A549 (cell line): ENCODE measurements at regions not wholly inside any gene's neighbourhood (a gene's known extent, or its start where the extent isn't known, plus 50 kb on each side); places are given as distances from the start of the nearest gene placed in this dataset.

ENCODE experiments used
- ATAC-seq, 2 experiments: fragments of 200-7000 bp in 1 of 2; fragments of >200 bp in 1 of 2; cut with Nextera tagmentation in 1 of 2; cut with Tn5 transposase in 1 of 2; 3 replicates each; pipeline versions ENCODE4 v1.8.0 to v1.9.1; 2018 to 2020; ENCODE audit warnings: mild to moderate bottlenecking in 1 of 2, moderate library complexity in 1 of 2
- CTCF ChIA-PET: fragments of 300-600 bp; sonication (Branson Sonifier 250); formaldehyde crosslinking; extraction: SDS; loops from one replicate; lab custom pipeline; 2021; ENCODE audit warnings: antibody characterized with exemption, inconsistent platforms; lab: Yijun Ruan, JAX
- POLR2A ChIA-PET: fragments of 350-600 bp; formaldehyde crosslinking; extraction: SDS; loops from one replicate; lab custom pipeline; 2021; ENCODE audit warnings: antibody characterized with exemption, inconsistent platforms; lab: Yijun Ruan, JAX
- DNase-seq, 2 experiments: peaks; one replicate each; pipeline versions ENCODE4 v3.0.0 to v3.0.0-alpha.2; 2011 to 2016; ENCODE audit warnings: low read depth in 1 of 2, low spot score in 1 of 2
- FAIRE-seq: peaks from 2 replicates; lab custom pipeline; 2011; peaks lifted over from hg19 to GRCh38; lab: Jason Lieb, UNC
- H3K27ac ChIP-seq, 2 experiments: fragments of >200 bp; sonication (Bioruptor Twin); formaldehyde crosslinking; 3 replicates each; pipeline ENCODE4 v1.5.1; 2016 to 2017
- H3K4me1 ChIP-seq: fragments of >200 bp; sonication (Bioruptor Twin); formaldehyde crosslinking; 3 replicates; pipeline ENCODE4 v1.6.1; 2016
- H3K4me2 ChIP-seq: fragments of >200 bp; sonication (Bioruptor Twin); formaldehyde crosslinking; 3 replicates; pipeline ENCODE4 v1.6.1; 2016
- H3K4me3 ChIP-seq: fragments of >200 bp; sonication (Bioruptor Twin); formaldehyde crosslinking; 3 replicates; pipeline ENCODE4 v1.5.1; 2016
- H3K9me3 ChIP-seq: fragments of >200 bp; sonication (Bioruptor Twin); formaldehyde crosslinking; 3 replicates; pipeline ENCODE4 v1.6.1; 2016
- ATOH8 ChIP-seq: fragments of 250-450 bp; sonication (Bioruptor Pico); IDR thresholded peaks from 2 replicates; pipeline ENCODE4 v1.5.0; 2020; ENCODE audit warnings: low read depth, mild to moderate bottlenecking, moderate library complexity
- BHLHE40 ChIP-seq: IDR thresholded peaks from 2 replicates; pipeline ENCODE4 v1.6.1; 2012; ENCODE audit warnings: low read depth, low read length, inconsistent platforms
- CBX2 ChIP-seq: fragments of 200-600 bp; sonication (generic); IDR thresholded peaks from 2 replicates; pipeline ENCODE4 v1.6.1; 2016; ENCODE audit warnings: low read depth, mild to moderate bottlenecking, borderline replicate concordance
- CEBPB ChIP-seq, 2 experiments: fragments of >200 bp in 1 of 2; sonication (Bioruptor Twin) in 1 of 2; formaldehyde crosslinking in 1 of 2; IDR thresholded peaks; 2 replicates each; pipeline ENCODE4 v1.6.1; 2012 to 2016
- CHD2 ChIP-seq: fragments of 150-350 bp; IDR thresholded peaks from 2 replicates; pipeline ENCODE4 v1.6.1; 2014; ENCODE audit warnings: low read length; ENCODE audit not compliant: partially characterized antibody
- CHD4 ChIP-seq: fragments of 200-600 bp; sonication (generic); IDR thresholded peaks from 2 replicates; pipeline ENCODE4 v1.6.1; 2016; ENCODE audit warnings: antibody characterized with exemption, mild to moderate bottlenecking, borderline replicate concordance
- E2F6 ChIP-seq: IDR thresholded peaks from 2 replicates; pipeline ENCODE4 v1.6.1; 2012; ENCODE audit warnings: low read depth, borderline replicate concordance
- EHMT2 ChIP-seq: fragments of 200-600 bp; sonication (generic); IDR thresholded peaks from 2 replicates; pipeline ENCODE4 v1.6.1; 2016; ENCODE audit warnings: antibody characterized with exemption, low read depth, mild to moderate bottlenecking, moderate library complexity
- ESRRA ChIP-seq: fragments of 150-350 bp; IDR thresholded peaks from 2 replicates; pipeline ENCODE4 v1.6.1; 2014; ENCODE audit warnings: mild to moderate bottlenecking, low read length, borderline replicate concordance
- FOSL2 ChIP-seq, 2 experiments: fragments of 450-650 bp in 1 of 2; fragments of >200 bp in 1 of 2; sonication (Bioruptor Twin) in 1 of 2; formaldehyde crosslinking; IDR thresholded peaks; 2 replicates each; pipeline versions ENCODE4 v1.5.0 to v1.6.1; 2016 to 2020; ENCODE audit warnings: mild to moderate bottlenecking in 1 of 2, moderate library complexity in 1 of 2
- GATA3 ChIP-seq: IDR thresholded peaks from 2 replicates; pipeline ENCODE4 v1.6.1; 2012; ENCODE audit warnings: borderline replicate concordance
- HDAC2 ChIP-seq: fragments of 200-600 bp; sonication (generic); IDR thresholded peaks from 2 replicates; pipeline ENCODE4 v1.6.1; 2016
- HEYL ChIP-seq: fragments of 250-450 bp; sonication (Bioruptor Pico); IDR thresholded peaks from 2 replicates; pipeline ENCODE4 v1.8.0; 2021; ENCODE audit warnings: mild to moderate bottlenecking, moderate library complexity
- HOXA7 ChIP-seq: fragments of 250-450 bp; sonication (Bioruptor Pico); IDR thresholded peaks from 2 replicates; pipeline ENCODE4 v1.5.0; 2020; ENCODE audit warnings: mild to moderate bottlenecking, moderate library complexity
- HOXB13 ChIP-seq: fragments of 250-450 bp; sonication (Bioruptor Pico); IDR thresholded peaks from 2 replicates; pipeline ENCODE4 v1.5.0; 2020; ENCODE audit warnings: low read depth, mild to moderate bottlenecking, moderate library complexity
- JUN ChIP-seq, 2 experiments: fragments of >200 bp; sonication (Bioruptor Twin); formaldehyde crosslinking; IDR thresholded peaks; 2 replicates in 1 of 2; 3 replicates in 1 of 2; pipeline ENCODE4 v1.6.1; 2016 to 2017
- KDM5A ChIP-seq: fragments of 200-600 bp; sonication (generic); IDR thresholded peaks from 2 replicates; pipeline ENCODE4 v1.6.1; 2016; ENCODE audit warnings: antibody characterized with exemption, mild to moderate bottlenecking
- MAFK ChIP-seq: fragments of 450-650 bp; IDR thresholded peaks from 2 replicates; pipeline ENCODE4 v1.6.1; 2014; ENCODE audit not compliant: partially characterized antibody
- MYC ChIP-seq: IDR thresholded peaks from 2 replicates; pipeline ENCODE4 v1.6.1; 2012; ENCODE audit warnings: mild to moderate bottlenecking, inconsistent platforms, low read length, improper control_type of control experiment, borderline replicate concordance
- NR3C1 ChIP-seq: fragments of >200 bp; sonication (Bioruptor Twin); formaldehyde crosslinking; IDR thresholded peaks from 3 replicates; pipeline ENCODE4 v1.6.1; 2017
- PHF8 ChIP-seq: fragments of 200-600 bp; sonication (generic); IDR thresholded peaks from 2 replicates; pipeline ENCODE4 v1.6.1; 2016; ENCODE audit warnings: low read depth, mild to moderate bottlenecking, antibody characterized with exemption, moderate library complexity, borderline replicate concordance
- RAD21 ChIP-seq, 2 experiments: fragments of >200 bp in 1 of 2; sonication (Bioruptor Twin) in 1 of 2; formaldehyde crosslinking in 1 of 2; IDR thresholded peaks in 1 of 2; conservative IDR thresholded peaks in 1 of 2; 2 replicates in 1 of 2; 3 replicates in 1 of 2; pipeline ENCODE4 v1.6.1; 2012 to 2018; ENCODE audit warnings: inconsistent platforms in 1 of 2
- RCOR1 ChIP-seq: fragments of 150-350 bp; IDR thresholded peaks from 2 replicates; pipeline ENCODE4 v1.6.1; 2014; ENCODE audit warnings: antibody characterized with exemption, low read length, low read depth
- SREBF2 ChIP-seq: fragments of 450-650 bp; IDR thresholded peaks from 2 replicates; pipeline ENCODE4 v1.6.1; 2014; ENCODE audit warnings: mild to moderate bottlenecking, moderate library complexity
- TFCP2L1 ChIP-seq: fragments of 250-450 bp; sonication (Bioruptor Pico); IDR thresholded peaks from 2 replicates; pipeline ENCODE4 v1.5.0; 2021; ENCODE audit warnings: mild to moderate bottlenecking
- ZC3H11A ChIP-seq: fragments of 450-650 bp; IDR thresholded peaks from 2 replicates; pipeline ENCODE4 v1.6.1; 2014; ENCODE audit warnings: antibody characterized with exemption, mild to moderate bottlenecking
- ZNF302 ChIP-seq: fragments of 250-450 bp; sonication (Bioruptor Pico); IDR thresholded peaks from 2 replicates; pipeline ENCODE4 v1.9.0; 2021; ENCODE audit warnings: inconsistent platforms, mild to moderate bottlenecking, moderate library complexity
- WGBS: methylation state at CpG from one replicate; pipeline ENCODE4 v1.1.6; 2017; ENCODE audit errors: missing lambda C conversion rate; 5-methylcytosine and 5-hydroxymethylcytosine counted together
- TF ChIP-seq, protein P1 (sequence below): fragments of >200 bp; sonication (Bioruptor Twin); formaldehyde crosslinking; IDR thresholded peaks from 3 replicates; pipeline ENCODE4 v1.6.1; 2016

DNA sequence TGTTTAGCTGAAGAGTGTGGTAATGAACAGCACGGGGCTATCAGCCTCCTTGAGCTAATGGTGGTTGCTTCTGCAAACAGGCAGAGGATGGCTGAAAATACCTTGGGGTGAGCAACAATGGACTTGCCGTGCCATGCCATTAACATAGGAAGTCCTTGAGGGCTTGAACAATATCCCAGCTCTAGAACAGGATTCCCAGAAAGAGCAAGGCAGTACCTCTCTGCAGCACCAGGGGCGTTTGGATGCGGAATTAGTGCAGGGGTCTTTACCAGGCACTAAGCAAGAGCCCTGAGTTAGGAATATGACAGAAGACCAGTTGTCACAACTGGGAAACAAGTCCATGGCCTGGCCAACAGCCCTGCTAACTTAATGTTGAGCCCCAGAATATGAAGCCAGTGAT lies 143.2 kb upstream of the COBL start:
- POLR2A ChIA-PET = no interaction called here
- Histone ChIP-seq H3K4me3 (no peak overlapping the region), H3K9me3 (no peaks in the 10 kb centered on the region), H3K4me2 (no peak overlapping the region), H3K27ac (no peak overlapping the region), H3K4me1 (no peaks in the 10 kb centered on the region)
- DNase-seq = no peak
- FAIRE-seq = no peak
- peak in 1 of 2 experiments; percentile 56; a peak in 2 of 6 replicates for ATAC-seq
- CTCF ChIA-PET = no interaction called here
- TF ChIP-seq, protein P1, sequence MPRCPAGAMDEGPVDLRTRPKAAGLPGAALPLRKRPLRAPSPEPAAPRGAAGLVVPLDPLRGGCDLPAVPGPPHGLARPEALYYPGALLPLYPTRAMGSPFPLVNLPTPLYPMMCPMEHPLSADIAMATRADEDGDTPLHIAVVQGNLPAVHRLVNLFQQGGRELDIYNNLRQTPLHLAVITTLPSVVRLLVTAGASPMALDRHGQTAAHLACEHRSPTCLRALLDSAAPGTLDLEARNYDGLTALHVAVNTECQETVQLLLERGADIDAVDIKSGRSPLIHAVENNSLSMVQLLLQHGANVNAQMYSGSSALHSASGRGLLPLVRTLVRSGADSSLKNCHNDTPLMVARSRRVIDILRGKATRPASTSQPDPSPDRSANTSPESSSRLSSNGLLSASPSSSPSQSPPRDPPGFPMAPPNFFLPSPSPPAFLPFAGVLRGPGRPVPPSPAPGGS = no peak
- TF ChIP-seq GATA3 = no peak
- no peak for TF ChIP-seq ZNF302 (CRISPR knock-in tag)
- TF ChIP-seq ESRRA = no peak
- no peak for TF ChIP-seq HEYL
- TF ChIP-seq RAD21 (conservative IDR thresholded peaks at IDR 0.05 in 1 of 2, IDR thresholded peaks at IDR 0.05 in 1 of 2) = no peak
- no peak for TF ChIP-seq BHLHE40
- no peak for TF ChIP-seq RCOR1
- no peak for TF ChIP-seq PHF8
- TF ChIP-seq EHMT2 = no peak
- no peak for TF ChIP-seq JUN (IDR thresholded peaks at IDR 0.05)
- 13% methylated on average over 4 of the region's 4 CpGs for whole genome bisulfite sequencing

GRCh38 chr7:51458693-51459092 lies 142.1 kb upstream of the COBL start:
- Histone ChIP-seq H3K27ac (no peak overlapping the region), H3K4me2 (no peak overlapping the region), H3K4me3 (no peak overlapping the region), H3K4me1 (no peaks in the 10 kb centered on the region), H3K9me3 (no peaks in the 10 kb centered on the region)
- ATAC-seq (no peak), FAIRE-seq (no peak), DNase-seq (no peak)
- 31% methylated on average over 4 of the region's 4 CpGs for WGBS
- TF ChIP-seq SREBF2 (no peak), MAFK (no peak), MYC (no peak), CEBPB (IDR thresholded peaks at IDR 0.05) (no peak), CHD2 (no peak), CHD4 (no peak), FOSL2 (IDR thresholded peaks at IDR 0.05) (no peak), FOSL2 (CRISPR knock-in tag; IDR thresholded peaks at IDR 0.05) (no peak), GATA3 (no peak), ATOH8 (no peak), NR3C1 (no peak), TFCP2L1 (CRISPR knock-in tag) (no peak)
- TF ChIP-seq, protein P1 = no peak
- CTCF ChIA-PET = no interaction called here
- POLR2A ChIA-PET = no interaction called here

DNA sequence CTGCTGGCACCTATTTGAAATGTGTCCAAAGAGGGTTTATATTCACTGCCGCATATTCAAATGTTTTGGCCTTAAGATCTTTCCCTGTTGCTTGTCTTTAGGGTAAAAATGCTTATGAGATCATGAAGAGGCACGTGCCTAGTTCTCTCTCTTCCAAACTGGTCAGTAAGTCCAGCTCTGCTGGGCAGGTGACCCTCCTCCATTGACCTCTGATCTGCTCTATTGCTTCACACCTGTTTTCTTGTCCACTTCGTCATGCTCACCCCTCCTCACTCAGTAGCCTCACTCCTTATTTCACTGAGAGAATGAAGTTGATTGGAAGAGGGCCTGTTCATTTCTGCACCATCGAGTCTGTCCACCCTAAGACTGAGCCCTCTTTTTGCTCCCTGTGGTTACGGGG lies 140.5 kb upstream of the COBL start:
- DNase-seq = no peak
- Histone ChIP-seq H3K4me3 (no peak overlapping the region), H3K4me2 (no peak overlapping the region), H3K27ac (no peak overlapping the region), H3K4me1 (no peaks in the 10 kb centered on the region), H3K9me3 (no peaks in the 10 kb centered on the region)
- CTCF ChIA-PET = interaction anchor here (0.8 kb wide), 1 partner anchor 1245 kb away, joined by 3 read pairs; no protein-coding TSS in a partner anchor
- ATAC-seq = no peak
- FAIRE-seq = no peak
- 13% methylated on average over 5 of the region's 5 CpGs for WGBS
- no peak for TF ChIP-seq E2F6
- TF ChIP-seq CBX2 = no peak
- TF ChIP-seq ZNF302 (CRISPR knock-in tag) = no peak
- no peak for TF ChIP-seq HDAC2
- TF ChIP-seq HOXA7 (CRISPR knock-in tag) = no peak
- no peak for TF ChIP-seq ZC3H11A
- no peak for TF ChIP-seq FOSL2 (IDR thresholded peaks at IDR 0.05)
- no peak for TF ChIP-seq FOSL2 (CRISPR knock-in tag; IDR thresholded peaks at IDR 0.05)
- TF ChIP-seq HOXB13 = no peak
- no peak for TF ChIP-seq KDM5A
- POLR2A ChIA-PET = no interaction called here
